BE2C (cell line): ENCODE measurements at regions not wholly inside any gene's neighbourhood (a gene's known extent, or its start where the extent isn't known, plus 50 kb on each side); places are given as distances from the start of the nearest gene placed in this dataset.
"Not testable (repeated sequence)": the region's sequence is repeated elsewhere in the genome, so short reads cannot be mapped to it uniquely, and the experiment has no call there.

Source experiments
- DNase-seq: peaks from one replicate; pipeline ENCODE4 v3.0.0-alpha.2; 2020
- H3K27me3 ChIP-seq: fragments of 250-450 bp; sonication (Bioruptor Pico); 2 replicates; pipeline ENCODE4 v1.5.1; 2020; ENCODE audit warnings: mild to moderate bottlenecking
- H3K36me3 ChIP-seq: fragments of 250-450 bp; sonication (Bioruptor Pico); 2 replicates; pipeline ENCODE4 v1.5.1; 2020; ENCODE audit warnings: mild to moderate bottlenecking
- H3K4me1 ChIP-seq: fragments of 250-450 bp; sonication (Bioruptor Pico); 2 replicates; pipeline ENCODE4 v1.5.1; 2020
- H3K4me3 ChIP-seq: 2 replicates; pipeline ENCODE4 v1.5.1; 2011; ENCODE audit warnings: low read depth, low read length
- H3K9me3 ChIP-seq: fragments of 250-450 bp; sonication (Bioruptor Pico); 2 replicates; pipeline ENCODE4 v1.5.1; 2020
- CTCF ChIP-seq: IDR thresholded peaks from 2 replicates; pipeline ENCODE4 v1.5.1; 2012; ENCODE audit warnings: mild to moderate bottlenecking, low read depth, low read length

- no peak overlapping the region for H3K4me3 ChIP-seq
- no peaks in the 10 kb centered on the region for H3K9me3 ChIP-seq
- no peaks in the 10 kb centered on the region for H3K27me3 ChIP-seq
- H3K4me1 ChIP-seq: no peaks in the 10 kb centered on the region
- no peak for TF ChIP-seq CTCF
- H3K36me3 ChIP-seq: no peaks in the 10 kb centered on the region
- DNase-seq: no peak
Measured at GRCh38 chr2:167726788-167727187, 520.6 kb downstream of the STK39 start.

GRCh38 chr2:167721593-167721992 lies 525.8 kb downstream of the STK39 start:
- no peaks in the 10 kb centered on the region for H3K36me3 ChIP-seq
- no peaks in the 10 kb centered on the region for H3K27me3 ChIP-seq
- no peak for TF ChIP-seq CTCF
- no peak for DNase-seq
- no peak overlapping the region for H3K4me3 ChIP-seq
- no peaks in the 10 kb centered on the region for H3K9me3 ChIP-seq
- H3K4me1 ChIP-seq: no peaks in the 10 kb centered on the region

GRCh38 chr2:167719410-167719809 lies 528.0 kb downstream of the STK39 start:
- Histone ChIP-seq H3K9me3 (no peaks in the 10 kb centered on the region), H3K27me3 (no peaks in the 10 kb centered on the region), H3K4me1 (no peaks in the 10 kb centered on the region), H3K36me3 (no peaks in the 10 kb centered on the region), H3K4me3 (no peak overlapping the region)
- no peak for DNase-seq
- TF ChIP-seq CTCF: no peak

- no peak overlapping the region for H3K4me3 ChIP-seq
- no peak for DNase-seq
- TF ChIP-seq CTCF: no peak
- no peaks in the 10 kb centered on the region for H3K9me3 ChIP-seq
- H3K27me3 ChIP-seq: no peaks in the 10 kb centered on the region
- H3K36me3 ChIP-seq: no peaks in the 10 kb centered on the region
- H3K4me1 ChIP-seq: no peaks in the 10 kb centered on the region
Measured at GRCh38 chr2:167718560-167718959, 528.8 kb downstream of the STK39 start.

- no peaks in the 10 kb centered on the region for H3K9me3 ChIP-seq
- DNase-seq: no peak
- H3K4me1 ChIP-seq: no peaks in the 10 kb centered on the region
- H3K4me3 ChIP-seq: no peak overlapping the region
- no peaks in the 10 kb centered on the region for H3K27me3 ChIP-seq
- no peaks in the 10 kb centered on the region for H3K36me3 ChIP-seq
- no peak for TF ChIP-seq CTCF
Measured at GRCh38 chr2:167715932-167716331, 531.5 kb downstream of the STK39 start.

GRCh38 chr2:167715498-167715897 lies 531.9 kb downstream of the STK39 start:
- H3K27me3 ChIP-seq, H3K36me3 ChIP-seq, DNase-seq, H3K4me3 ChIP-seq, H3K9me3 ChIP-seq, H3K4me1 ChIP-seq: not testable (repeated sequence)

- Histone ChIP-seq H3K4me3 (no peak overlapping the region), H3K4me1 (no peaks in the 10 kb centered on the region), H3K27me3 (no peaks in the 10 kb centered on the region), H3K9me3 (no peaks in the 10 kb centered on the region), H3K36me3 (no peaks in the 10 kb centered on the region)
- DNase-seq: no peak
- no peak for TF ChIP-seq CTCF
Measured at GRCh38 chr2:167712275-167712674, 535.1 kb downstream of the STK39 start.
